CD14-positive monocyte (primary cell): ENCODE measurements at regions not wholly inside any gene's neighbourhood (a gene's known extent, or its start where the extent isn't known, plus 50 kb on each side); places are given as distances from the start of the nearest gene placed in this dataset.

ENCODE experiments used
- DNase-seq, 3 donors: peaks; one replicate each; pipeline ENCODE4 v3.0.0-alpha.2; 2011 to 2022
- H2AFZ ChIP-seq: 2 replicates; pipeline ENCODE4 v1.6.0; 2012; ENCODE audit warnings: mild to moderate bottlenecking, low read depth, low read length, inconsistent platforms; ENCODE audit not compliant: insufficient read depth, poor library complexity, severe bottlenecking
- H3K27ac ChIP-seq, 2 donors: 1 replicate in 1 of 2; 2 replicates in 1 of 2; pipeline ENCODE4 v1.5.1; 2012 to 2013; ENCODE audit warnings: low read length in 2 of 2, control low read depth in 1 of 2, inconsistent platforms in 1 of 2, low read depth in 1 of 2, mild to moderate bottlenecking in 1 of 2
- H3K27me3 ChIP-seq, 2 donors: one replicate each; pipeline versions ENCODE4 v1.6.0 to v1.6.1; 2011 to 2013; ENCODE audit warnings: low read length in 2 of 2; ENCODE audit not compliant: control insufficient read depth in 2 of 2, insufficient read depth in 2 of 2
- H3K36me3 ChIP-seq, 2 donors: replicated peaks in 1 of 2; 1 replicate in 1 of 2; 2 replicates in 1 of 2; pipeline versions ENCODE4 v1.5.1 to v1.6.1; 2012 to 2013; ENCODE audit warnings: low read length in 2 of 2, control low read depth in 1 of 2, inconsistent platforms in 1 of 2, mild to moderate bottlenecking in 1 of 2; ENCODE audit not compliant: insufficient read depth in 2 of 2, control insufficient read depth in 1 of 2
- H3K4me1 ChIP-seq, 2 donors: 1 replicate in 1 of 2; 2 replicates in 1 of 2; pipeline versions ENCODE4 v1.5.1 to v1.6.1; 2012 to 2013; ENCODE audit warnings: low read length in 2 of 2, control low read depth in 1 of 2, inconsistent platforms in 1 of 2, mild to moderate bottlenecking in 1 of 2, moderate library complexity in 1 of 2; ENCODE audit not compliant: insufficient read depth in 2 of 2, control insufficient read depth in 1 of 2
- H3K4me2 ChIP-seq: replicated peaks from 2 replicates; pipeline ENCODE3; 2012; ENCODE audit warnings: low read length, moderate library complexity, mild to moderate bottlenecking; ENCODE audit not compliant: poor library complexity, severe bottlenecking; ENCODE audit errors: extremely low read depth
- H3K4me3 ChIP-seq, 3 experiments: fragments of 200-600 bp in 1 of 3; sonication (generic) in 1 of 3; replicated peaks in 1 of 3; 1 replicate in 2 of 3; 2 replicates in 1 of 3; pipeline ENCODE4 v1.5.1; 2011 to 2013; ENCODE audit warnings: low read length in 3 of 3, mild to moderate bottlenecking in 3 of 3, control low read depth in 2 of 3, low read depth in 2 of 3, inconsistent platforms in 1 of 3, moderate library complexity in 1 of 3
- H3K79me2 ChIP-seq: 2 replicates; pipeline ENCODE4 v1.6.0; 2012; ENCODE audit warnings: mild to moderate bottlenecking, control low read depth, inconsistent platforms, low read length, moderate library complexity; ENCODE audit not compliant: insufficient read depth
- H3K9ac ChIP-seq: 2 replicates; pipeline ENCODE4 v1.6.0; 2017; ENCODE audit warnings: low read length, mild to moderate bottlenecking; ENCODE audit not compliant: insufficient read depth, poor library complexity, severe bottlenecking
- H3K9me3 ChIP-seq, 2 donors: replicated peaks in 1 of 2; 1 replicate in 1 of 2; 2 replicates in 1 of 2; pipeline versions ENCODE4 v1.5.1 to v1.6.1; 2012 to 2013; ENCODE audit warnings: low read length in 2 of 2, control low read depth in 1 of 2; ENCODE audit not compliant: control insufficient read depth in 1 of 2, insufficient read depth in 1 of 2
- H4K20me1 ChIP-seq: 2 replicates; pipeline ENCODE4 v1.6.0; 2012; ENCODE audit warnings: mild to moderate bottlenecking, low read length, control low read depth, moderate library complexity; ENCODE audit not compliant: insufficient read depth
- H3K27ac Mint-ChIP-seq, 7 donors: one replicate each; pipeline ENCODE4 v1.8.0; 2020; ENCODE audit warnings: mild to moderate bottlenecking in 7 of 7, mixed read lengths in 7 of 7, moderate library complexity in 6 of 7, inconsistent platforms in 2 of 7
- H3K27me3 Mint-ChIP-seq, 3 donors: one replicate each; pipeline ENCODE4 v1.8.0; 2021 to 2022; ENCODE audit warnings: low read depth in 3 of 3, mild to moderate bottlenecking in 3 of 3, mixed read lengths in 3 of 3, moderate library complexity in 3 of 3, inconsistent platforms in 1 of 3
- H3K36me3 Mint-ChIP-seq, 2 donors: one replicate each; pipeline ENCODE4 v1.8.0; 2020; ENCODE audit warnings: mixed read lengths in 2 of 2, inconsistent platforms in 1 of 2, mild to moderate bottlenecking in 1 of 2
- H3K4me1 Mint-ChIP-seq: one replicate; pipeline ENCODE4 v1.8.0; 2020; ENCODE audit warnings: mild to moderate bottlenecking, mixed read lengths
- H3K4me3 Mint-ChIP-seq, 2 donors: one replicate each; pipeline ENCODE4 v1.8.0; 2020; ENCODE audit warnings: mild to moderate bottlenecking in 2 of 2, mixed read lengths in 2 of 2, moderate library complexity in 1 of 2
- H3K9me3 Mint-ChIP-seq, 7 donors: one replicate each; pipeline ENCODE4 v1.8.0; 2020 to 2022; ENCODE audit warnings: mixed read lengths in 7 of 7, mild to moderate bottlenecking in 6 of 7, moderate library complexity in 6 of 7, inconsistent platforms in 2 of 7
- WGBS: methylation state at CpG from one replicate; pipeline ENCODE4 v1.1.5; 2013; ENCODE audit warnings: missing lambda C conversion rate; ENCODE audit not compliant: insufficient coverage; 5-methylcytosine and 5-hydroxymethylcytosine counted together
- intact Hi-C, 2 donors: fragments of 100-400 bp; cut with micrococcal nuclease; formaldehyde crosslinking; loops; one replicate each; pipeline versions ENCODE4 v1.15.0 to v1.15.1; 2023
- TF ChIP-seq, protein P1 (sequence below): fragments of 200-600 bp; IDR thresholded peaks from one replicate; pipeline ENCODE4 v1.8.0; 2022; ENCODE audit warnings: antibody characterized with exemption, mild to moderate bottlenecking

DNA sequence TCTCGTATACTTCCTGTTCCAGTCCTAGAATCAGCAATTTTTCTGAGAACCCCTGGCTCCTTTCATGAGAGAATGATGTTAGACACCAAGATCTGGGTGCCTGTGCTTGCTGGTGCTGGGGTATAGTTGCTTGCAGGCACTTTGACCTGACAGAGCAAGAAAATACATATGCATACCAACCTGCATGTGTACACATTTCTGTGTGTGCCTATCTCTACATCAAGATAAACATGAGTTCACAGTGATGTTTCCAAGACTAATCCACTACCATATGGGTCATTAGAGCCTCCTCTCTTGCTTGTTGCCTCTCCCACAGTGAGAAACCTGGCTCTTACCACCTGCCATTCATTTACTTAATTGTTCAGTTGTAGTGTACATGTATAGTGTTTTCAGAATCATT lies 229.1 kb upstream of the IGFBP3 start:
- Mint-ChIP-seq H3K9me3 (peaks cover 0 to 6% (median 2%) of the 10 kb centered on the region in 7 donors), H3K27ac (no peak overlapping the region)
- intact Hi-C loops: no loop called here

DNA sequence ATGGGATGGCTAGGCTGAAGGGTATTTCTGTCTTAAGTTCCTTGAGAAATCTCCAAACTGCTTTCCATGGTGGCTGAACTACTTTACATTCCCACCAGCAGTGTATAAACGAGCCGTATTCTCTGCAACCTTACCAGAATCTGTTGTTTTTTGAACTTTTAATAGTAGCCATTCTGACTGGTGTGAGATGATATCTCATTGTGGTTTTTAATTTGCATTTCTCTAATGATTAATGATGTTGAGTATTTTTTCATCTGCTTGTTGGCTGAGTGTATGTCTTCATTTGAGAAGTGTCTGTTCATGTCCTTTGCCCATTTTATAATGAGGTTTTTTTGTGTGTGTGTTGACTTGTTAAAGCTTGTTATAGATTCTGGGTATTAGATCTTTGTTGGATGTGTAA lies 226.8 kb upstream of the IGFBP3 start:
- Mint-ChIP-seq H3K9me3 (peaks cover 0 to 5% (median 2%) of the 10 kb centered on the region in 7 donors), H3K27ac (no peak overlapping the region), H3K4me3 (no peak overlapping the region), H3K36me3 (no peaks in the 10 kb centered on the region), H3K27me3 (peaks cover 0 to 2% (median 0%) of the 10 kb centered on the region in 3 donors), H3K4me1 (no peaks in the 10 kb centered on the region)
- Histone ChIP-seq H3K27ac (no peak overlapping the region), H3K9ac (no peak overlapping the region), H3K27me3 (no peaks in the 10 kb centered on the region), H3K4me3 (no peak overlapping the region), H3K36me3 (no peaks in the 10 kb centered on the region), H3K9me3 (no peaks in the 10 kb centered on the region), H3K4me1 (no peaks in the 10 kb centered on the region), H4K20me1 (no peaks in the 10 kb centered on the region), H3K4me2 (no peak overlapping the region), H3K79me2 (no peaks in the 10 kb centered on the region), H2AFZ (no peak overlapping the region)
- TF ChIP-seq, protein P1, sequence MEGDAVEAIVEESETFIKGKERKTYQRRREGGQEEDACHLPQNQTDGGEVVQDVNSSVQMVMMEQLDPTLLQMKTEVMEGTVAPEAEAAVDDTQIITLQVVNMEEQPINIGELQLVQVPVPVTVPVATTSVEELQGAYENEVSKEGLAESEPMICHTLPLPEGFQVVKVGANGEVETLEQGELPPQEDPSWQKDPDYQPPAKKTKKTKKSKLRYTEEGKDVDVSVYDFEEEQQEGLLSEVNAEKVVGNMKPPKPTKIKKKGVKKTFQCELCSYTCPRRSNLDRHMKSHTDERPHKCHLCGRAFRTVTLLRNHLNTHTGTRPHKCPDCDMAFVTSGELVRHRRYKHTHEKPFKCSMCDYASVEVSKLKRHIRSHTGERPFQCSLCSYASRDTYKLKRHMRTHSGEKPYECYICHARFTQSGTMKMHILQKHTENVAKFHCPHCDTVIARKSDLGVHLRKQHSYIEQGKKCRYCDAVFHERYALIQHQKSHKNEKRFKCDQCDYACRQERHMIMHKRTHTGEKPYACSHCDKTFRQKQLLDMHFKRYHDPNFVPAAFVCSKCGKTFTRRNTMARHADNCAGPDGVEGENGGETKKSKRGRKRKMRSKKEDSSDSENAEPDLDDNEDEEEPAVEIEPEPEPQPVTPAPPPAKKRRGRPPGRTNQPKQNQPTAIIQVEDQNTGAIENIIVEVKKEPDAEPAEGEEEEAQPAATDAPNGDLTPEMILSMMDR: no peak
- WGBS: no CpG with 5 or more reads among the region's 2 CpGs
- DNase-seq: no peak
- intact Hi-C loops: no loop called here

More for the DNA sequence above, 229.1 kb upstream of the IGFBP3 start:
- Mint-ChIP-seq H3K4me1 (no peaks in the 10 kb centered on the region), H3K4me3 (no peak overlapping the region), H3K36me3 (no peaks in the 10 kb centered on the region), H3K27me3 (peaks cover 0 to 3% (median 2%) of the 10 kb centered on the region in 3 donors)
- no peaks in the 10 kb centered on the region for H3K9me3 ChIP-seq
- no peaks in the 10 kb centered on the region for H3K36me3 ChIP-seq
- no peak overlapping the region for H3K4me3 ChIP-seq
- TF ChIP-seq, protein P1: no peak
- H3K4me2 ChIP-seq: no peak overlapping the region
- H3K27me3 ChIP-seq: no peaks in the 10 kb centered on the region
- no peaks in the 10 kb centered on the region for H3K4me1 ChIP-seq
- no peak overlapping the region for H3K9ac ChIP-seq
- no peak for DNase-seq
- H3K79me2 ChIP-seq: no peaks in the 10 kb centered on the region
- H2AFZ ChIP-seq: no peak overlapping the region
- WGBS: 80% methylated on average over 1 of the region's 1 CpG
- H3K27ac ChIP-seq: no peak overlapping the region
- H4K20me1 ChIP-seq: no peaks in the 10 kb centered on the region
